ENCODE measurements at regions not wholly inside any gene's neighbourhood (a gene's known extent, or its start where the extent isn't known, plus 50 kb on each side); places are given as distances from the start of the nearest gene placed in this dataset.

DNA sequence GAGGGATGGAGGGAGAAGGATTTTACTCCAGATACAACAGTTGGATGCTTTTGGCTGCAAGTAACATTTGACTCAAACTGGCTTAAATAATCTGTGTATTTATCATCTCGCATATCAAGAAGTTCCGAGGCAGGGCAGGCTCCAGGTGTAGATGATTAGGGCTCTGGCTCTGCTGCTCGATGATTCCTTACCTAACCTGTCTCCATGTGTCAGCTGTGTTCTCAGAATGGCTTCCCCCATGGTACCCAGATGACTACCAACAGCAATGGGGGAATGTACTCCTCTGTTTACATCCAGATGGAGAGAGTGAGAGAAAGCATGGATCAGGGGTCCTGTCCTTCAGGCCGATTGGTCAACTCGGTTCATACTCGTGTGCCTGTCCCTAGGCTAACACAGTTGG is 90.4 kb upstream of the AKT3 start:
- H3K4me2 ChIP-seq (ENCODE audit: insufficient read depth in 1 of 2, low read depth in 2 of 2, low read length in 2 of 2), result no peak overlapping the region
- no peak overlapping the region for H3K4me3 ChIP-seq (ENCODE audit: extremely low read depth in 1 of 4, insufficient read depth in 2 of 4, low read depth in 3 of 4, low read length in 4 of 4)
- no peak overlapping the region for H2BK20ac ChIP-seq (ENCODE audit: low read length)
- no peak overlapping the region for H4K5ac ChIP-seq (ENCODE audit: insufficient read length, low read depth, low read length)
- POLR2A ChIA-PET (ENCODE audit: partially characterized antibody), result interaction anchor here (1.0 to 1.4 kb wide), 2 partner anchors 16 to 92 kb away, joined by 3 to 4 read pairs; no protein-coding TSS in a partner anchor
- H3K79me1 ChIP-seq (ENCODE audit: low read depth, low read length), result no peaks in the 10 kb centered on the region
- H3K79me2 ChIP-seq (ENCODE audit: control insufficient read depth in 1 of 2, insufficient read depth in 2 of 2, low read length in 2 of 2), result no peaks in the 10 kb centered on the region
- H3K27me3 ChIP-seq (replicated peaks in 1 of 4; ENCODE audit: control insufficient read depth in 3 of 4, extremely low read depth in 1 of 4, insufficient read depth in 3 of 4, low read length in 3 of 4), result peaks cover 0 to 7% (median 4%) of the 10 kb centered on the region in 4 experiments; a peak in 3 of 7 replicates
- TF ChIP-seq ATF2 (IDR thresholded peaks at IDR 0.05; ENCODE audit: low read length) (no peak), TCF12 (IDR thresholded peaks at IDR 0.05; ENCODE audit: low read depth, low read length) (no peak)
- WGBS, 2 experiments (ENCODE audit: extremely low coverage in 1 of 2, insufficient coverage in 1 of 2, insufficient read length in 1 of 2, insufficient replicate concordance in 2 of 2, low coverage in 1 of 2, low lambda C conversion rate in 2 of 2, missing lambda C conversion rate in 1 of 2), result 92% methylated on average over 6 of the region's 6 CpGs; no CpG with 5 or more reads in 1 of the 2 experiments
- peak overlapping the region; percentile 68; the same call in 1 of the 2 replicates for H2BK12ac ChIP-seq (ENCODE audit: low read depth, low read length)
- no peak overlapping the region for H3K18ac ChIP-seq (ENCODE audit: extremely low read depth, low read length)
- no peak overlapping the region for H2AFZ ChIP-seq (ENCODE audit: low read length)
- H3K23me2 ChIP-seq (ENCODE audit: low read depth, low read length), result no peaks in the 10 kb centered on the region; the same call in 1 of the 2 replicates
- FAIRE-seq (no peak), DNase-seq (ENCODE audit: low read depth in 1 of 2, low spot score in 2 of 2) (no peak)
- no peak overlapping the region for H2BK120ac ChIP-seq (replicated peaks; ENCODE audit: low read depth, low read length)
- H3K56ac ChIP-seq (replicated peaks; ENCODE audit: insufficient read length, low read depth, low read length), result no peak overlapping the region
- peaks cover 0 to 4% (median 3%) of the 10 kb centered on the region in 4 experiments; a peak in 4 of 7 replicates for H3K4me1 ChIP-seq (replicated peaks in 1 of 4; ENCODE audit: control insufficient read depth in 3 of 4, insufficient read depth in 4 of 4, low read length in 3 of 4)
- no peak overlapping the region for H3K14ac ChIP-seq (ENCODE audit: insufficient read length)
- no peak overlapping the region for H3K4ac ChIP-seq (replicated peaks; ENCODE audit: insufficient read length, low read depth, low read length)
- no peak overlapping the region for H4K8ac ChIP-seq (ENCODE audit: extremely low read depth, insufficient read depth, low read length)
- no peaks in the 10 kb centered on the region for H3K36me3 ChIP-seq (ENCODE audit: control insufficient read depth in 2 of 4, insufficient read depth in 4 of 4, low read length in 3 of 4)
- no peak overlapping the region; the same call in 1 of the 2 replicates for H2BK5ac ChIP-seq (ENCODE audit: low read depth, low read length)
- H4K20me1 ChIP-seq (replicated peaks in 1 of 2; ENCODE audit: control insufficient read depth in 1 of 2, insufficient read depth in 2 of 2, low read length in 2 of 2), result no peaks in the 10 kb centered on the region
- H3K27ac ChIP-seq (ENCODE audit: low read depth, low read length), result no peak overlapping the region
- no peak overlapping the region for H4K91ac ChIP-seq (replicated peaks; ENCODE audit: insufficient read length, low read length)
- no peak overlapping the region; the same call in 1 of the 2 replicates for H2AK5ac ChIP-seq (ENCODE audit: low read depth, low read length)
- H3K23ac ChIP-seq (ENCODE audit: insufficient read length), result no peak overlapping the region
- 0 out of 2 replicates have a peak overlapping the region, but pooled peaks have one; percentile 31 for H2BK15ac ChIP-seq (ENCODE audit: low read length)
- CTCF ChIA-PET (ENCODE audit: partially characterized antibody), result interaction anchor here (1.5 kb wide), 1 partner anchor 886 kb away, joined by 4 read pairs; no protein-coding TSS in a partner anchor
- H3K9ac ChIP-seq (replicated peaks in 1 of 4; ENCODE audit: extremely low read depth in 1 of 4, low read depth in 3 of 4, low read length in 3 of 4), result no peak overlapping the region
- no peaks in the 10 kb centered on the region for H3K9me3 ChIP-seq (ENCODE audit: insufficient read depth in 2 of 2, low read depth in 1 of 2, low read length in 1 of 2)

Measured in H1 (cell line).